Fibroblast of lung (primary cell): ENCODE measurements at regions not wholly inside any gene's neighbourhood (a gene's known extent, or its start where the extent isn't known, plus 50 kb on each side); places are given as distances from the start of the nearest gene placed in this dataset.

ENCODE experiments used
- DNase-seq, 2 donors: peaks; one replicate each; pipeline versions ENCODE4 v3.0.0 to v3.0.0-alpha.2; 2010; ENCODE audit warnings: low read depth in 2 of 2
- H2AFZ ChIP-seq: 2 replicates; pipeline ENCODE4 v1.5.1; 2012; ENCODE audit warnings: low read length, control low read depth, inconsistent platforms
- H3K27ac ChIP-seq: 2 replicates; pipeline ENCODE4 v1.5.1; 2011; ENCODE audit warnings: low read length, control low read depth; ENCODE audit not compliant: insufficient read depth
- H3K27me3 ChIP-seq: 2 replicates; pipeline ENCODE4 v1.5.1; 2011; ENCODE audit warnings: mild to moderate bottlenecking, low read length; ENCODE audit not compliant: control insufficient read depth, insufficient read depth
- H3K36me3 ChIP-seq: 2 replicates; pipeline ENCODE4 v1.5.1; 2011; ENCODE audit warnings: low read length; ENCODE audit not compliant: control insufficient read depth, insufficient read depth
- H3K4me1 ChIP-seq: 2 replicates; pipeline ENCODE4 v1.5.1; 2011; ENCODE audit warnings: low read length; ENCODE audit not compliant: control insufficient read depth, insufficient read depth; ENCODE audit errors: extremely low read depth
- H3K4me2 ChIP-seq: 2 replicates; pipeline ENCODE4 v1.5.1; 2011; ENCODE audit warnings: low read length, control low read depth; ENCODE audit not compliant: insufficient read depth; ENCODE audit errors: extremely low read depth
- H3K4me3 ChIP-seq, 4 experiments: fragments of 200-600 bp in 1 of 4; sonication (generic) in 1 of 4; replicated peaks in 1 of 4; 2 replicates each; pipeline ENCODE4 v1.5.1; 2011 to 2016; ENCODE audit warnings: low read length in 4 of 4, low read depth in 3 of 4, mild to moderate bottlenecking in 3 of 4, control low read depth in 2 of 4, inconsistent platforms in 1 of 4, mixed read lengths in 1 of 4; ENCODE audit not compliant: insufficient read depth in 1 of 4; ENCODE audit errors: control extremely low read depth in 1 of 4
- H3K79me2 ChIP-seq: 2 replicates; pipeline ENCODE4 v1.5.1; 2012; ENCODE audit warnings: mild to moderate bottlenecking, low read length, inconsistent platforms; ENCODE audit not compliant: control insufficient read depth, insufficient read depth
- H3K9ac ChIP-seq: 2 replicates; pipeline ENCODE4 v1.5.1; 2011; ENCODE audit warnings: mild to moderate bottlenecking, low read length, control low read depth; ENCODE audit not compliant: insufficient read depth
- H3K9me3 ChIP-seq: 2 replicates; pipeline ENCODE4 v1.5.1; 2012; ENCODE audit warnings: low read depth, low read length; ENCODE audit not compliant: control insufficient read depth, insufficient read depth
- H4K20me1 ChIP-seq: 2 replicates; pipeline ENCODE4 v1.5.1; 2011; ENCODE audit warnings: low read length; ENCODE audit not compliant: control insufficient read depth, insufficient read depth; ENCODE audit errors: extremely low read depth
- EZH2 ChIP-seq: IDR thresholded peaks from 2 replicates; pipeline ENCODE4 v1.5.1; 2012; ENCODE audit warnings: low read length, control low read depth, mild to moderate bottlenecking; ENCODE audit errors: missing control alignments
- TF ChIP-seq, protein P1 (sequence below), 2 donors: IDR thresholded peaks in 1 of 2; conservative IDR thresholded peaks in 1 of 2; 1 replicate in 1 of 2; 2 replicates in 1 of 2; pipeline ENCODE4 v1.5.1; 2011 to 2012; ENCODE audit warnings: low read length in 2 of 2, control low read depth in 1 of 2, inconsistent platforms in 1 of 2, low read depth in 1 of 2, mild to moderate bottlenecking in 1 of 2

DNA sequence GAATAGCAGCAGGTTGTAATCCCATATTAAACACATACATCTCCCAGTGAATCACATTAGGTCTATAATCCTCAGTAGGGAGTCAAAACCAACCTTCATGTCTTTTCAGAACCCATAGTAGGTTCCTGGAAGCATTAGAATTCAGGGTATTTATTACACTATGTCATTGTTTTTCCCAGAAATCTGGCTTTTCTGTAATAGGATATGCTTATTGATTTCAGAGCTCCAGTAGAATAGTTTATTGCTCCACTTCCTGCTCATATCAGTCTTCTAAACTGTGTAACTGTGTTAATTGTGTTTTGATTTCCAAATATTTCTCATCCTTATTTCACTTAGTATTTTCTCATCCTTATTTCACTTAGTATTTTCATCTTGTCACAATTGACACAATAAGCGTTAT, 268.0 kb downstream of the CCDC59 start:
- Histone ChIP-seq H3K9me3 (no peaks in the 10 kb centered on the region), H3K27me3 (no peaks in the 10 kb centered on the region), H4K20me1 (no peaks in the 10 kb centered on the region), H2AFZ (no peak overlapping the region), H3K79me2 (no peaks in the 10 kb centered on the region), H3K4me1 (no peaks in the 10 kb centered on the region), H3K27ac (no peak overlapping the region), H3K4me3 (no peak overlapping the region), H3K4me2 (no peak overlapping the region), H3K36me3 (no peaks in the 10 kb centered on the region), H3K9ac (no peak overlapping the region)
- TF ChIP-seq, protein P1, sequence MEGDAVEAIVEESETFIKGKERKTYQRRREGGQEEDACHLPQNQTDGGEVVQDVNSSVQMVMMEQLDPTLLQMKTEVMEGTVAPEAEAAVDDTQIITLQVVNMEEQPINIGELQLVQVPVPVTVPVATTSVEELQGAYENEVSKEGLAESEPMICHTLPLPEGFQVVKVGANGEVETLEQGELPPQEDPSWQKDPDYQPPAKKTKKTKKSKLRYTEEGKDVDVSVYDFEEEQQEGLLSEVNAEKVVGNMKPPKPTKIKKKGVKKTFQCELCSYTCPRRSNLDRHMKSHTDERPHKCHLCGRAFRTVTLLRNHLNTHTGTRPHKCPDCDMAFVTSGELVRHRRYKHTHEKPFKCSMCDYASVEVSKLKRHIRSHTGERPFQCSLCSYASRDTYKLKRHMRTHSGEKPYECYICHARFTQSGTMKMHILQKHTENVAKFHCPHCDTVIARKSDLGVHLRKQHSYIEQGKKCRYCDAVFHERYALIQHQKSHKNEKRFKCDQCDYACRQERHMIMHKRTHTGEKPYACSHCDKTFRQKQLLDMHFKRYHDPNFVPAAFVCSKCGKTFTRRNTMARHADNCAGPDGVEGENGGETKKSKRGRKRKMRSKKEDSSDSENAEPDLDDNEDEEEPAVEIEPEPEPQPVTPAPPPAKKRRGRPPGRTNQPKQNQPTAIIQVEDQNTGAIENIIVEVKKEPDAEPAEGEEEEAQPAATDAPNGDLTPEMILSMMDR (conservative IDR thresholded peaks at IDR 0.05 in 1 of 2, IDR thresholded peaks at IDR 0.05 in 1 of 2; ENCODE audit: low read depth in 1 of 2, low read length in 2 of 2) = no peak
- TF ChIP-seq EZH2 = no peak
- no peak for DNase-seq

DNA sequence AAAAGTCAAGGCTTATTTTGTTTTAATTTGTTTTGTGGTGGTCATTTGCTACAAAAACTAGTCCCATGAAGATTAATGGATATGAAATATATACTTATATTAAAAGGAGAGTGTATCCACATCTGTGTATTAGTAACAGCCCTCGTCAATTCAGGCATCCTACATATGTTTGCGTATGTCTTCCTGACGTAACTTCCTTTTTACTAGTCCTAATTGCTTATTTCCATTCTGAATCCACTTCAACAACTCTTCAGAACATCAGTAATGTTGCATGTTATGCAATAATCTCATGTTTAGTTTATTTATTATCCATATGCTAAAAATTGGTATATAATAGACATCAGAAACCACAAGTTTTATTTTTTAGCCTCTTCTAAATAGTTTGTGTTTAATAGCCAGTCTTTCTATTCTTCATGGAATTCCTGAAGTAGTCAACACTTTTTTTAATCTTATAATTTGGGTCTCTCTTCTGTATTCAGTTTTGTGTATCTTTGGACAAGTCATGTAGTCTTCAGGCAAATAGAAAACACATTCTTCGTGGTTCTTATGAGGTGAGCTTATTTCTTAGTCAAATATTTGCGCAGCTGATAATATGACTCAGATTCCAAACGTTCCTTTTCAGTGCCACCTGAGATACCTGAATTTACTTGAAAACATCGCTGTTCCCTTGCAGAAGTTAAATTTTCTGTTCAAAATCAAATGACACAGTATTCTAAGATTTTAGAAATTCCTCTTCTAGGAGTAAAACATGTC, 268.6 kb downstream of the CCDC59 start:
- Histone ChIP-seq H3K79me2 (no peaks in the 10 kb centered on the region), H3K27me3 (no peaks in the 10 kb centered on the region), H3K4me2 (no peak overlapping the region), H3K36me3 (no peaks in the 10 kb centered on the region), H3K4me1 (no peaks in the 10 kb centered on the region), H4K20me1 (no peaks in the 10 kb centered on the region), H2AFZ (no peak overlapping the region), H3K27ac (no peak overlapping the region), H3K9ac (no peak overlapping the region), H3K9me3 (no peaks in the 10 kb centered on the region), H3K4me3 (no peak overlapping the region)
- no peak for DNase-seq
- TF ChIP-seq EZH2 = no peak
- TF ChIP-seq, protein P1 (conservative IDR thresholded peaks at IDR 0.05 in 1 of 2, IDR thresholded peaks at IDR 0.05 in 1 of 2; ENCODE audit: low read depth in 1 of 2, low read length in 2 of 2) = no peak

DNA sequence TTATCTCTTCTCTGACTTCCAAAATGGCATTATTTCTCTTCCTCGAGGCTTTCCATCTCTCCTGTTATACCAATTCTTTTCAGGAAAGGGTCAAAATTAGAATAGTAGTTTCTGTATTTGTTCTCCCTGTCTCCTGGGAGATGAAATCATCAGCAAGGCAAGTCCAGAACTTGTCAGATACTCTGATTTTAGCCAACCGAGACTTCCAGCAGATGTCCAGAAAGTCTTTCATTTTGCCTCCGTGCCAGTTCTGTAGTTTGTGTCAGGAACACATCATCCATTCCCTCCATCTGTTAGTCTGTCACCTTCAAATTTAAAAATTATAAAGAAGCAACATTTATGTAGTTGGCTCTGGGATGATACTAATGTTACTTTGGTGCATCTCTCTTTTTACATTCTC, 275.7 kb downstream of the CCDC59 start:
- Histone ChIP-seq H3K79me2 (no peaks in the 10 kb centered on the region), H4K20me1 (no peaks in the 10 kb centered on the region), H3K36me3 (no peaks in the 10 kb centered on the region), H3K4me3 (no peak overlapping the region), H2AFZ (no peak overlapping the region), H3K9me3 (no peaks in the 10 kb centered on the region), H3K9ac (no peak overlapping the region), H3K4me1 (no peaks in the 10 kb centered on the region), H3K27me3 (no peaks in the 10 kb centered on the region), H3K27ac (no peak overlapping the region), H3K4me2 (no peak overlapping the region)
- no peak for TF ChIP-seq EZH2
- TF ChIP-seq, protein P1 (conservative IDR thresholded peaks at IDR 0.05 in 1 of 2, IDR thresholded peaks at IDR 0.05 in 1 of 2; ENCODE audit: low read depth in 1 of 2, low read length in 2 of 2) = no peak
- no peak for DNase-seq
